HG03097 (cell line): ENCODE measurements at regions not wholly inside any gene's neighbourhood (a gene's known extent, or its start where the extent isn't known, plus 50 kb on each side); places are given as distances from the start of the nearest gene placed in this dataset.

ENCODE experiments used
- ATAC-seq: cut with Tn5 transposase; IDR thresholded peaks from one replicate; pipeline ENCODE4 v1.9.1; 2021; ENCODE audit not compliant: unreplicated experiment, low FRiP score

GRCh38 chr2:45084361-45085020 is 75.2 kb upstream of the SIX2 start:
- ATAC-seq = no peak

DNA sequence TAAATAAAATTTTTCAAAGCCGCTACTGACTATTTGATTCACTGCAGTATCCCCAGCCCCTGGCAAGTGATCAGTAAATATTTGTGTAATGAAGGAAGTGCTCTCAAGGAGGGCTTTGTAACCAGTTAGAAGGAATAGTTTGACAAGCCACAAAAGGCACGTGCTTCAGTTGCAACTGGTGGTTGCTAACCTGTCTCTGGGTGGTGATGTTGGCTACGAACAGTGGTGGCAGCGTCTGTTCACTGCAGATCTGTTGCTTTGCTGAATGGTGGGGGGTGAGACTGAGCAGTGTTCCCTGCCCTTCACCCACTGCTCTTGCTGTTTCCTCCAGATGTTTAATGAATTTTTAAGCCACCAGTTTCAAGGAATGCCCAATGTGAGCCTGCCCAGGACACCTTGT is 73.9 kb upstream of the SIX2 start:
- ATAC-seq = no peak

GRCh38 chr2:45074713-45075112 is 65.5 kb upstream of the SIX2 start:
- ATAC-seq = no peak

DNA sequence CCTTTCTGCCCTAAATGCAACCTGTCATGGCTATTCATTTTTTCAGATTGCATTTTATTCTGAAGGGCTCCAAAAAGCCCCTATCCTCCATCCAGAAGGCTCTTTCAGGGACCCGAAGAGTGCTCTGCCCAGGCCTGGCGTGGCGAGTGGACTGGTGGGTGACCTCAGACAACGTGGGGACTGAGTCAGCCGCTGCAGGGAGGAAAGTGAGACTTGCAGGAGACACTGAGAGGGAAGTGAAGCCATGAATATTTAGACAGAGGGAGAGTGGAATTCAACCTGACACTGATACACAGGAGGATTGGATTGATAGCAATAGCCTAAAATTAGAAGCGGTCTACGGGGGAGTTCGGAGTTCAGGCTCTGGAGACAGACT is 63.6 kb upstream of the SIX2 start:
- ATAC-seq = no peak

GRCh38 chr2:45072064-45072861 is 63.0 kb upstream of the SIX2 start:
- ATAC-seq = no peak

- no peak for ATAC-seq
Measured at GRCh38 chr2:45070113-45070652, 60.9 kb upstream of the SIX2 start.

GRCh38 chr2:45069684-45070083 is 60.4 kb upstream of the SIX2 start:
- no peak for ATAC-seq

DNA sequence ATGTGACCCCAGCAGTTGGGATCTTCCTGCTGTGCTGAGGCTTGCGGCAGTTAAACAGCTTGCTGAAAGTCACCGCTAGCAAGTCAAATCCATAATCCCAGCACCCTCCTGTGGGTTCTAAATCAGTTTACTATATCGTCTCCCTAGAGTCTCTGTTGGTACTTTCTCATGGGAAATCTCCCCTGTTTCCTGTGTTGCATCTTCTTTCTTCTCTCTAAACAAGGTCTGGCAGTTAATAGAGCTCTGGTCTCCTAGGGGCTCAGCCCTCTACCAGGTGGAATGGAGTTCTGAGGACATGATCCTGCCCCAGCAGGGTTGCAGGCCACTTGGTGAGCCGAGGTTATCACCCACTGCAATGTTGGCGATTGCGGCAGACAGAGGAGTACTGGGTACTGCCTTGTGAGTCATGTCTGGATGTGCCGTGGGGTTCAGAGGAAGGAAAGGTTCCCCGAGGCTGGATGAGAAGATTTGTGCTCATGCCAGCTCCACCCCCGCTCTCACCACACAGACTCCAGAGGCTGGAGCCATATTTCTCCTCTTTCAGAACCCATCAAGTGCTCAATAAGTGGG is 59.4 kb upstream of the SIX2 start:
- no peak for ATAC-seq

DNA sequence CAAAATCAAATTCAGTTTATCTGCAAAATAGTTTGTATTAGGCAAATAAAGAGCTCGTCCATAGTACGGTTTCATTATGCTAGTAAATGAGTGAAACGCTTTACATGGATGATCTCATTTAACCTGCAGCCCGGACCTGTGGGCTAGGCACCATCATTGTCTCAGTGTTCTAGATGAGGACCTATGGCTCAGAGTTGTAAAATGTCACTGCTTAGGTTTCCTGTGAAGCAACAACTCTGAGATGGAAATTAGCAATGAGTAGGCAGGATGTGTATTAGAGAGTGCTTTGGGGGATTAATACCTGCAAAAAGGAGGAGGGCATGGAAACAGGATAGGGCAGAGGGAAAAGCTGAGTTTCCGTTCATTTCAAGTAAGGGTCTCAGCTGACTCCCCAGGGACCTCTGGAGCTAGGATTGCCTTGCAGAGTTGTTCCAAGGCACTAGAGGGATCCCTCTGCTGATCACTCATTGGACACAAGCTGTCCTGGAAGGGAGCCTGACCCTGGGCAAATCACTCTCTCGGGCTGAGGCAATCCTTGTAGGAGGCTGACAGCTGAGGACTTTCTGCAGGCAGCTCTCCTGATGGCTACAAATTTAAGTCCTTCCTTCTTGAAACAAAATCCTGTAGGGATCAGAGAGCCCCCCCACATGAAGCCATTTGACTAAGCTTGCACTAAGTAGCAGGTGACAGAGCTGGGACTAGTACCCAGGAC is 58.8 kb upstream of the SIX2 start:
- no peak for ATAC-seq
